Activated CD4-positive, alpha-beta T cell treated with anti-CD3 and anti-CD28 coated beads for 24 hours (primary cell): ENCODE measurements at regions not wholly inside any gene's neighbourhood (a gene's known extent, or its start where the extent isn't known, plus 50 kb on each side); places are given as distances from the start of the nearest gene placed in this dataset.
"Not testable (repeated sequence)": the region's sequence is repeated elsewhere in the genome, so short reads cannot be mapped to it uniquely, and the experiment has no call there.

Experiments
- DNase-seq, 2 donors: peaks; one replicate each; pipeline ENCODE4 v3.0.0-alpha.2; 2020; ENCODE audit warnings: low read depth in 2 of 2

- DNase-seq, result no peak
Observed at GRCh38 chr6:92723390-92723931, 695.9 kb downstream of the EPHA7 start.

GRCh38 chr6:92719773-92720172, 699.6 kb downstream of the EPHA7 start:
- DNase-seq, result no peak

GRCh38 chr6:92716638-92717037, 702.7 kb downstream of the EPHA7 start:
- DNase-seq, result no peak

GRCh38 chr6:92715991-92716390, 703.4 kb downstream of the EPHA7 start:
- no peak for DNase-seq

- no peak for DNase-seq
Observed at GRCh38 chr6:92714346-92714745, 705.0 kb downstream of the EPHA7 start.

- DNase-seq, result no peak
Observed at GRCh38 chr6:92710048-92710447, 709.3 kb downstream of the EPHA7 start.

GRCh38 chr6:92708945-92709344, 710.4 kb downstream of the EPHA7 start:
- DNase-seq, result no peak

GRCh38 chr6:92708270-92708669, 711.1 kb downstream of the EPHA7 start:
- no peak for DNase-seq

- DNase-seq, result no peak
Observed at GRCh38 chr6:92706976-92707375, 712.4 kb downstream of the EPHA7 start.

GRCh38 chr6:92701425-92702096, 717.8 kb downstream of the EPHA7 start:
- no peak for DNase-seq

GRCh38 chr6:92700411-92700810, 718.9 kb downstream of the EPHA7 start:
- no peak for DNase-seq

GRCh38 chr6:92690997-92691599, 728.3 kb downstream of the EPHA7 start:
- no peak for DNase-seq

GRCh38 chr6:92688342-92688741, 731.0 kb downstream of the EPHA7 start:
- no peak for DNase-seq

GRCh38 chr6:92687278-92687677, 732.1 kb downstream of the EPHA7 start:
- DNase-seq, result no peak

- DNase-seq, result no peak
Observed at GRCh38 chr6:92684386-92684785, 735.0 kb downstream of the EPHA7 start.

GRCh38 chr6:92683748-92684147, 735.6 kb downstream of the EPHA7 start:
- no peak for DNase-seq

GRCh38 chr6:92682516-92683398, 736.6 kb downstream of the EPHA7 start:
- no peak for DNase-seq

GRCh38 chr6:92681401-92681800, 738.0 kb downstream of the EPHA7 start:
- no peak for DNase-seq

GRCh38 chr6:92671462-92671861, 747.9 kb downstream of the EPHA7 start:
- DNase-seq, result not testable (repeated sequence)

GRCh38 chr6:92667843-92668242, 751.5 kb downstream of the EPHA7 start:
- DNase-seq, result no peak

GRCh38 chr6:92648364-92649086, 770.8 kb downstream of the EPHA7 start:
- no peak for DNase-seq

GRCh38 chr6:92647630-92648029, 771.7 kb downstream of the EPHA7 start:
- no peak for DNase-seq
